ENCODE measurements at regions not wholly inside any gene's neighbourhood (a gene's known extent, or its start where the extent isn't known, plus 50 kb on each side); places are given as distances from the start of the nearest gene placed in this dataset.
"Not testable (repeated sequence)": the region's sequence is repeated elsewhere in the genome, so short reads cannot be mapped to it uniquely, and the experiment has no call there.

DNA sequence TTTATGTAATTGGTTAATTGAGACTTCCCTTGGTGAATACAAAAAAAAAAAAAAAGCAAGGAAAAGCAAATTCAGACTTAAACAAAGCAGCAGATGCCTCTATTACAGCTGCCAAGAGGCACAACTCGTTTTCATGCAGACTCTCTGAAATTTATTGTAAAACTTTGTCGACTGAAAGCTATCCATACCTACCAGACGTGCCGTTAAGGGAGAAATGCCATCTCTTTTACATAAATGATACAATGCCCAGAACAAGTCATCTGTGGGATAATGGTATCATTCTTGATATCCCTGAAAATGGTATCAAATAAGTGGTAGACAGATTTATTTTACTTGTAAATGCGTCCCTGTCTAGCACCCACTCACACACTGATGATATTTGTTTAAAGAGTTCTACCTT lies 724.2 kb downstream of the NSUN3 start:
- Mint-ChIP-seq H3K4me3 (no peak overlapping the region), H3K4me1 (no peaks in the 10 kb centered on the region), H3K36me3 (ENCODE audit: low read depth) (no peaks in the 10 kb centered on the region), H3K27me3 (no peaks in the 10 kb centered on the region), H3K27ac (no peak overlapping the region), H3K9me3 (peaks cover 2% of the 10 kb centered on the region)
- POLR2A ChIA-PET, result no interaction called here
- no peak for DNase-seq
- CTCF ChIA-PET, result no interaction called here

DNA sequence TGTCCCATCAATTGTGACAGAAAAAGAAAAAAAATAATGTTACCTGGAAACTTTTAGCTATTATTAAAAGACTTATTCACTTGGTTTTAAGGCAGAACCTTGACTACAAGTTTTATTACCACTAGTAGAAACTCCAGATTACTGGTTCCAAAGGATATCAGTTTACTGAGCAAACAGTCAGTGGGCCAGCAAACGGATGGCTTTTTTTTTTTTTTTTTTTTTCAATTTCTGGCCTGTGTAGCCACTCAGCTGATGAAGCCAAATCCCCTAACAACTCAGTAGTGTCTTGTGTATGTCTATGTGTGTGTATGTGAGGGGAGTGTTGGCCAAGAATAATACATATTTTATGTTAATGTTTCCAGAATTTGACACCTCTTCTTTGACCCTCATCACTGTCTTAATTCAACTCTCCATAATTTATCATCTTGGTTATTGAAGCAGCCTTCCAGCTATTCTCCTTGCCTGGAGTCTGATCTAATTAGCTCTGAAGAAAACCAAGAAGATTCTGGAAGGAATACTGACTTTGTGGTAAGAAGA lies 724.9 kb downstream of the NSUN3 start:
- H3K36me3 Mint-ChIP-seq (ENCODE audit: low read depth), result no peaks in the 10 kb centered on the region
- no peak for DNase-seq
- ChIA-PET CTCF (no interaction called here), POLR2A (no interaction called here)
- peaks cover 3% of the 10 kb centered on the region for H3K9me3 Mint-ChIP-seq
- H3K4me1 Mint-ChIP-seq, result no peaks in the 10 kb centered on the region
- no peak overlapping the region for H3K27ac Mint-ChIP-seq
- H3K4me3 Mint-ChIP-seq, result no peak overlapping the region
- H3K27me3 Mint-ChIP-seq, result no peaks in the 10 kb centered on the region

DNA sequence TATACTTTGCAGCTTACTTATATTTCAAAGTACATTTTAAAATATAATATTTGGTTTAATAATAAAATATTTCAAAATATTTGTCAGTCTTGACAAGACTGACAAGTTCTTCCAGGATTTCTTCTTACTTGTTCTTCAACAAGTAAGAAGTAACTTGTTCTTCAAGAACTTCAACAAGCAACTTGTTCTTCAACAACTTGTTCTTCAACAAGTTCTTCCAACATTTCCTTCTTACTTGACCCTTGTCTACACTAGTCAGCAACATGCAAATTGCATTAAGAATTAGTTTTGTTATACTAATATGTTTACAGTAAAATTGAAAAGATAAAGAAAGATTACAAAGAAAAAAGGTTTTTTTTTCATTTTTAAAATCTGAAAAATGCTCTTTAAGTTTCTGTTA lies 731.7 kb downstream of the NSUN3 start:
- Mint-ChIP-seq H3K4me3 (no peak overlapping the region), H3K4me1 (no peaks in the 10 kb centered on the region), H3K36me3 (ENCODE audit: low read depth) (no peaks in the 10 kb centered on the region), H3K27ac (no peak overlapping the region), H3K27me3 (no peaks in the 10 kb centered on the region), H3K9me3 (peaks cover 5% of the 10 kb centered on the region)
- no peak for DNase-seq
- ChIA-PET POLR2A (no interaction called here), CTCF (no interaction called here)

DNA sequence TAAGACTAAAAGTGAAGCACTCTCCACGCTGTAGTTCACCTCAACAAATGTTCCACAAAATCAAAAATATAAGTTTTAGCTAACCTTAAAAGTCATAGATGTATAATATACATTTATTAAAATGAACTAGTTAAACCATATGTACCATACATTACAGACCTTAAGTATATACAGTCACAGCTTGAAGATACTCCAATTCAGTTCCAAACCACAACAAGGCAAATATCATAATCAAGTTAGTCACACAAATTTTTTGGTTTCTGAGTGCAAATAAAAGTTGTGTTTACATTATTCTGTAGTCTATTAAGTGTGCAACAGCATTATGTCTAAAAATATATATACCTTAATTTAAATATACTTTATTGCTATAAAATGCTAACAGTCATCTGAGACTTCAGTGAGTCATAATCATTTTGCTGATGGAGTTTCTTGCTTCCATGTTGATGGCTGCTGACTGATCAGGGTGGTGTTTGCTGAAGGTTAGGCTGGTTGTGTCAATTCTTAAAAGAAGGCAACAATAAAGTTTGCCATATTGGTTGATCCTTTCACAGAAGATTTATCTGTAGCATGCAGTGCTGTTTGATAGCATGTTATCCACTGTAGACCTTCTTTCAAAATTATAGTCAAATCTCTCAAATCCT lies 736.7 kb downstream of the NSUN3 start:
- Mint-ChIP-seq H3K9me3 (peaks cover 2% of the 10 kb centered on the region), H3K27me3 (no peaks in the 10 kb centered on the region), H3K4me3 (no peak overlapping the region), H3K36me3 (ENCODE audit: low read depth) (no peaks in the 10 kb centered on the region), H3K27ac (no peak overlapping the region), H3K4me1 (no peaks in the 10 kb centered on the region)
- CTCF ChIA-PET, result no interaction called here
- no peak for DNase-seq
- POLR2A ChIA-PET, result no interaction called here

DNA sequence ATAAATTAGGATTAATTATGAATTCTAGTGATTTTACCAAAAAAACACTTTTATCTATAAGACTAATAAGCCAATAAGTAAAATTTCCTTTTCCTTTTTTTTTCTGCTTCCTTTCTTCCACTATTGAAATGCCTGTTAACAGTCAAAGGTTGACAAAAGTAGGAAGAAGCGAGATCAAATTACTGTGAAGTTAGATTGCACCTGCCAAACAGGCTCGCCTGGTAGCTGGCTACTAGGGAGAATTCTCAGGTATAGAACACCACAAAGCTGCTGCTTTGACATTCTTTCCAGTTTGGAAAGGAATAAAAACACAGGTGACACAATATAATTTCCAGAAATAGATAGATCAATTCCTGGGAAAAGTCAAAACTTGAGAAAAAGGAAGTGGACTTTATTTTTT lies 749.0 kb downstream of the NSUN3 start:
- POLR2A ChIA-PET, result no interaction called here
- no peaks in the 10 kb centered on the region for H3K27me3 Mint-ChIP-seq
- no peak overlapping the region for H3K27ac Mint-ChIP-seq
- H3K9me3 Mint-ChIP-seq, result no peaks in the 10 kb centered on the region
- CTCF ChIA-PET, result no interaction called here
- DNase-seq, result no peak
- no peak overlapping the region for H3K4me3 Mint-ChIP-seq
- H3K36me3 Mint-ChIP-seq (ENCODE audit: low read depth), result no peaks in the 10 kb centered on the region
- no peaks in the 10 kb centered on the region for H3K4me1 Mint-ChIP-seq

DNA sequence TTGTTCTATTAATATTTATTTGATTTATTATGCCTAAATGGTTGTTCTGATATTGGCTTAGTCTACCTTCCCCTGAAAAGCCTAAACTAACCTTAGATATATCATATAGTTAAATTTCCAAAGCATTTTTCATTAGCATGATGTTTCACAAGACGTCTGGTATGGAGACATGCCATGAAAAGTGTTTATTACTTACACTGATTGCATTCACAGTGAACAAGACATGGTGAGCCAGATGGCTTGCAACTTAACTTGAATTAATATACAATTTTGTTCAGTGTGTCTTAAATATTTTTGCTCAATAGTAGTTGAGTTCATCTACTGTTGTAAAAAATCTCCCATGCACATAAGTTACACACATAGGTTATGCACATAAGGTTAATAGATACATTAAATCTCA lies 758.4 kb downstream of the NSUN3 start:
- POLR2A ChIA-PET, result no interaction called here
- Mint-ChIP-seq H3K9me3 (no peaks in the 10 kb centered on the region), H3K4me3 (no peak overlapping the region), H3K36me3 (ENCODE audit: low read depth) (no peaks in the 10 kb centered on the region), H3K27ac (no peak overlapping the region), H3K27me3 (no peaks in the 10 kb centered on the region), H3K4me1 (no peaks in the 10 kb centered on the region)
- DNase-seq, result no peak
- CTCF ChIA-PET, result no interaction called here

DNA sequence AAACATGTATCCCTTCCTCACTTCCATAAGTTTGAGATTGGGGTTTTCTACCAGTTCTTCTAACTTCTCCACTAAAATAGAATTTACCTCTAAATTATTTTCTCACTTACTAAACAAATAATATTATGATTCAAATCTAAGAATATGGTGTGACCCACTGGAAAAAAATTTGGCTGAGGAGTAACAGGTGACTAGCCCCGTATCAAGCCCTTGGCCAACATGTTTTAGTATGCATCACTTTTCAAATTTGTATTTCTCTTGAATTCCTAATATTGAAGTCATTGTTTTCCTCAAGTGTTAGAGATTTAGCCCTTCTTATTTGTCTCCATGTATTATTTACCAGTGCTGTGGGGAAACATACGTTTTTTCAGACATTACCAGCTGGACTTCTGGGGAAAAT lies 759.4 kb downstream of the NSUN3 start:
- Mint-ChIP-seq H3K27ac (no peak overlapping the region), H3K9me3 (peaks cover 3% of the 10 kb centered on the region), H3K4me3 (no peak overlapping the region), H3K36me3 (ENCODE audit: low read depth) (no peaks in the 10 kb centered on the region), H3K4me1 (no peaks in the 10 kb centered on the region), H3K27me3 (no peaks in the 10 kb centered on the region)
- ChIA-PET CTCF (no interaction called here), POLR2A (no interaction called here)
- no peak for DNase-seq

DNA sequence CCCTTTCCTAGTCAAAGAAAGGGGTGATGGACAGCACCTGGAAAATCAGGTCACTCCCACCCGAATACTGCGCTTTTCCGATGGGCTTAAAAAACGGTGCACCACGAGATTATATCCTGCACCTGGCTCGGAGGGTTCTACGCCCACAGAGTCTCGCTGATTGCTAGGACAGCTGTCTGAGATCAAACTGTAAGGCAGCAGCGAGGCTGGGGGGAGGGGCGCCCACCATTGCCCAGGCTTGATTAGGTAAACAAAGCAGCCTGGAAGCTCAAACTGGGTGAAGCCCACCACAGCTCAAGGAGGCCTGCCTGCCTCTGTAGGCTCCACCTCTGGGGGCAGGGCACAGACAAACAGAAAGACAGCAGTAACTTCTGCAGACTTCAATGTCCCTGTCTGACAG lies 783.4 kb downstream of the NSUN3 start:
- CTCF ChIA-PET; H3K27me3 Mint-ChIP-seq; H3K4me1 Mint-ChIP-seq; DNase-seq; H3K9me3 Mint-ChIP-seq; H3K27ac Mint-ChIP-seq; H3K4me3 Mint-ChIP-seq; H3K36me3 Mint-ChIP-seq (ENCODE audit: low read depth); POLR2A ChIA-PET: not testable (repeated sequence)

DNA sequence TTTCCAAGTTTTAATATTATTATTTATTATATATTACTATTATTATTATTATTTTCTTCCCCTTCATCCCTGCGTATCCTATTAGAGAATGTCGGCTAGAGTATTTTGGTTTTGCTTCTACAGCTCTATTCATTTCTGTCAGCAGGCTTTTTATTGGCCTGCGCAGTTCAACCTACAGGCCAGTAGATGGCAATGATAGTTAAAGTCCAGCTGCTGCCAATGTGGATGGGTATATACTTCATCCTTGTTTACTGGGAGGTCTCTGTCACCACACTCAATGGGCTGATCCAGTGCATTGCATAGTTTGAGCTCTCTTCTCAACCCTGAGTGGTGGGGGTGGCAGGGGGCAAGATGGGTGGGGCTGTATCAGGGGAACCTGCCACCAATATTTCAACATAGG lies 799.8 kb downstream of the NSUN3 start:
- no peaks in the 10 kb centered on the region for H3K27me3 Mint-ChIP-seq
- H3K4me3 Mint-ChIP-seq, result no peak overlapping the region
- no peak overlapping the region for H3K27ac Mint-ChIP-seq
- DNase-seq, result no peak
- ChIA-PET POLR2A (no interaction called here), CTCF (no interaction called here)
- H3K4me1 Mint-ChIP-seq, result no peaks in the 10 kb centered on the region
- peaks cover 7% of the 10 kb centered on the region for H3K9me3 Mint-ChIP-seq
- no peaks in the 10 kb centered on the region for H3K36me3 Mint-ChIP-seq (ENCODE audit: low read depth)

DNA sequence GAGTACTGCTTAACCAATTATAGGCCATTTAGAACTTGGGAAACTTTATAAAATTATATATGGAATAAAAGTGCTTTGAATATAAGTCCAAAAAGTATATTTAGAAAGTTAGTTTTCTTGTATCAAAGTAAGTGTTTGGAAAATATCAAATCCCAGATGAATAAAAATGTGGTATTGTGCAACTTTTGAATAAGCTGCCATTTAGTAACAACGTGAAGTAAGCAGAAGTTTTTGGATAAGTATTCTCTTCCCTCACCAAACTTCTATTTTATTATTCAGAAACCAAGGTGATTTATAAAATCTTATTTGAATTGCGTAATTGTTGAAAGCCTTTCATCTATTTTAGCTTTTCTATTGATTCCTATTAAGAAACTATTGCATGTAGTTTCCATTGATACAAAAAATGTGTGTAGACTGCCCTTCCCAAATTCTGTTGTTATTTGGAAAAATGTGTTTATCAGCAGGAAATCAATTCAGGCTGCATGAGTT lies 806.2 kb downstream of the NSUN3 start:
- Mint-ChIP-seq H3K27me3 (no peaks in the 10 kb centered on the region), H3K4me1 (no peaks in the 10 kb centered on the region), H3K36me3 (ENCODE audit: low read depth) (no peaks in the 10 kb centered on the region), H3K9me3 (peaks cover 2% of the 10 kb centered on the region), H3K27ac (no peak overlapping the region), H3K4me3 (no peak overlapping the region)
- DNase-seq, result no peak
- ChIA-PET CTCF (no interaction called here), POLR2A (no interaction called here)

DNA sequence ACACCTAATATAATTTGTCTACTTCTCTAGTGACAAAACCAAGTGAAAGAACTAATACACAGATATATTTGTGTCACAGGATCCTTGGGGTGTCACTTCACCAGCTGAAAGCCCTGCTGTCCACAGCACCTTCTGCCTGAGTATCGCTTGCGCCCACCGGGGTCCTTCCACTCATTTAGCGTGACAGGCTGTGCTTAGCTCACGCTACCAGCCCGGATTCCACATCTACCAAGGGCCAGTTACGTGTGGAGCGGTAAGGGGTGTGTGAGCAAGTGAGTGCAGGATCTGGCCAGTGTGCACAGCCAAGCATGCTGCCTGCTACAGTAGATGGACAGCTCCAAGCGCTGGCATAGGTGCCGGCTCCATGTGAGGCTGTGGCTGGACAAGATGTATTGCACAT lies 810.9 kb downstream of the NSUN3 start:
- DNase-seq, result no peak
- Mint-ChIP-seq H3K9me3 (peaks cover 2% of the 10 kb centered on the region), H3K4me3 (no peak overlapping the region), H3K27ac (no peak overlapping the region), H3K27me3 (no peaks in the 10 kb centered on the region), H3K4me1 (no peaks in the 10 kb centered on the region), H3K36me3 (ENCODE audit: low read depth) (no peaks in the 10 kb centered on the region)
- POLR2A ChIA-PET, result no interaction called here
- CTCF ChIA-PET, result no interaction called here

DNA sequence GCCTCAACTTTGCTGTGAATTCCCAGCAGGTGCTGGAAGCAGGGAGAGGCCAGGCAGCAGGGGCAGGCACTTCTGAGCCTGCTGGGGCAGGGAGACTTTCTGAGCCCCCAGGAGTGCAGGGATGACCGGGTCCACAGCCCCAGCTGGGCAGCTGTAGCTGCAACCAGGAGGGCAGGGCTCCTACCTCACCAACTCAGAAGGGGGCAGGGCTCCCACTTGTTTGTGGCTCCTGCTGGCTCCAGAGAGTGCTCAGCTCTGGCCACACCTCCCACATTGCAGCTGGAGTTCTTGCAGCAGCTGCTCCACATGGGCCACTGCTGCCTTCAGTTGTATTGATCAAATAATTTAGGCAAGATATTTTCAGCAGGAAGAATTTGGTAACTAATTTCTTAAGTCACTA lies 812.3 kb downstream of the NSUN3 start:
- CTCF ChIA-PET, result no interaction called here
- no peak for DNase-seq
- H3K27me3 Mint-ChIP-seq, result no peaks in the 10 kb centered on the region

DNA sequence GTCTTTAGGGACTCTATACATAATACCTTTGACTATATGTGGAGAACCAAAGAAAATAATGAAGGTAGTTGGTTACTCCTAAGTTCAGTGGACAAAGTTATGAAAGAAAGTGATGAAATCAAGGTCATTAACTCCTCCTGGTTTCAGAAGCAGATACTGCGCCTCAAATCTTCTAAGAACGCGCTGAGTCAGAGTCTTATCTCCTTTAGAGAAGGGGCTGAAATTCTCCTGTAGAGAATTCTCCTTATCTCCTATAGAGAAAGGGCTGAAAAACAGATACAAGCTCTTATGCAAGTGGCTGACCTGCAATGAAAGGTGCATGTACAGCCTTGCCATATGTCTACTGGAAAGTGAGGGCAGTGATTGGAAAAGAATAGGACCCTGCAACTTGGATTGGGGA lies 824.2 kb downstream of the NSUN3 start:
- ChIA-PET POLR2A (no interaction called here), CTCF (no interaction called here)
- Mint-ChIP-seq H3K27me3 (no peaks in the 10 kb centered on the region), H3K4me1 (no peaks in the 10 kb centered on the region), H3K36me3 (ENCODE audit: low read depth) (no peaks in the 10 kb centered on the region), H3K9me3 (no peaks in the 10 kb centered on the region), H3K27ac (no peak overlapping the region), H3K4me3 (no peak overlapping the region)
- no peak for DNase-seq

More for the DNA sequence above, 812.3 kb downstream of the NSUN3 start:
- POLR2A ChIA-PET, result no interaction called here
- Mint-ChIP-seq H3K36me3 (ENCODE audit: low read depth) (no peaks in the 10 kb centered on the region), H3K4me3 (no peak overlapping the region), H3K4me1 (no peaks in the 10 kb centered on the region), H3K9me3 (peaks cover 2% of the 10 kb centered on the region), H3K27ac (no peak overlapping the region)

DNA sequence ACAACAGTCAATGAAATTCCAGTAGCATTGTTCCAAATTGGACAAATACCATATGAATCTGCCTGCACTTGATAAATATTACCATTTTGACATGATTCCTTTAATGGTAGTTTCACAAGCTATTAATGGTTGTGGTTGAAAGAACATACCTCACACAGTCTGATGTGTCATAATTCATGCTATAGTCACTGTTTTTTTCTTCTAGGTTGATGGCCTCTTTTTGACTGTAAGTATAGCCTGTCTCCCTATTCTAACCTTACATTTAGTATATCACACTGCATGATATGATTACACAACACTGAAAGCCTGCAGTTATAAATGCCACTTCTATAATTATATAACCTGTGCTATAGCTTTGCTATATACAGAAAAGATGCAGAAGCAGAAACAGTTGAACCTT lies 834.1 kb downstream of the NSUN3 start:
- Mint-ChIP-seq H3K27me3 (no peaks in the 10 kb centered on the region), H3K4me3 (no peak overlapping the region), H3K9me3 (no peaks in the 10 kb centered on the region), H3K4me1 (no peaks in the 10 kb centered on the region), H3K27ac (no peak overlapping the region), H3K36me3 (ENCODE audit: low read depth) (no peaks in the 10 kb centered on the region)
- POLR2A ChIA-PET, result no interaction called here
- CTCF ChIA-PET, result no interaction called here
- DNase-seq, result no peak

Data from activated CD4-positive, alpha-beta T cell treated with anti-CD3 and anti-CD28 coated beads, Interleukin-2, amount 10 ng/mL, durations not matched to agents 7 days and 5 days (primary cell).